ENCODE measurements at regions not wholly inside any gene's neighbourhood (a gene's known extent, or its start where the extent isn't known, plus 50 kb on each side); places are given as distances from the start of the nearest gene placed in this dataset.

DNA sequence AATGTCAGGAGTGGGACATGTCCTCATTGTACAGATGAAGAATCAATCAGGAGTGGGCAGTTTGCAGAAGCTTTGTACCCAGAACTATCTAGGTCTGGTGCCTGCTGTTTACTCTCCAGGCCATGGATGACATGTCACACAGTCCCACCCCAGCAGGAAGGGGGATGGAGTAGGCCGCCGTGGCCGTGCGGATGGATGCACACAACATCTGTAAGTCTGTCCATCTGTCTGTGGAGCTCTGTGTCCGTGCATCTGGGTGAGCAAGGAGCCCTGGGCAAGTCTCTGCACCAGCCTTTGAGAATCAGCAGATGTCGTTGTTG, 311.5 kb upstream of the IRX4 start:
- H3K27me3 ChIP-seq (ENCODE audit: control insufficient read depth in 2 of 2, insufficient read depth in 2 of 2, low read length in 2 of 2), result no peaks in the 10 kb centered on the region

DNA sequence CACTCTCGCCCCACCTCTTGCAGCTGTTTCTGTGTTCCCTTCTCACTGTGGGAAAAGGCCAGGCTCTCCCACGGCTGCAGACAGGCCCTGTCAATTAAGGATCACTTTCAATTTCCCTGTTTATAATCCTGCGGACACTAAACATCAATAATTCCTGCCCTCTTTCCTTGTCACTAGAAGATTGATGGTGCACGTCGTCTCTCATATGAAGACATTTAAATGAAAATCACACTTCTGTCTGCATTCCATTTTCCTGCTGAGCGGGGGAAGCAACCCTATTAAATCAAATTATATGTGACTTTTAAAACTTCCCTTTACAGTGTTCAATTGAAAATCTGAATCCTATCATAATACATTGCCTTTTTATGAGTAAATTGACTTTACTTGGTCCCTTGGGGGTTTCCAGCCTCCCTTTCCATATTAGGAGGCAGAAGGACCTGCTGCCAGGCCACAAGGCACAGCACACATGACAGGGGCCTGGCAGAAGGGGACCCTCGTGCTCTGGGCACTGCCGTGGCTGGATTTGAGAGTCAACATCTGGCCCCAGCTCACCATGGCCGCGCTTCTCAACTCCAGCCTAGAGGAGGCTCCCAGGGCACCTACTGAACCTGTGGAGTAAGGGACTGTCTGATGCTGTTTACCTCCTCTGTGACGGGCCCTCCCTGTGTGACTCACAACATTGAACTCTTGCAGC, 311.0 kb upstream of the IRX4 start:
- peaks cover 0 to 2% of the 10 kb centered on the region in 2 donors for H3K9me3 ChIP-seq (ENCODE audit: control insufficient read depth in 2 of 2, low read length in 2 of 2)
- H3K9ac ChIP-seq (ENCODE audit: low read depth in 1 of 2, low read length in 2 of 2), result no peak overlapping the region
- no peaks in the 10 kb centered on the region for H3K36me3 ChIP-seq (ENCODE audit: control insufficient read depth in 2 of 2, insufficient read depth in 2 of 2, low read length in 2 of 2)
- H3K4me1 ChIP-seq (ENCODE audit: control insufficient read depth in 2 of 2, insufficient read depth in 2 of 2, low read length in 2 of 2), result no peaks in the 10 kb centered on the region
- H3K27ac ChIP-seq (ENCODE audit: low read depth in 2 of 2, low read length in 2 of 2), result no peak overlapping the region
- H3K4me3 ChIP-seq (ENCODE audit: low read length in 2 of 2), result no peak overlapping the region
- H3K27me3 ChIP-seq (ENCODE audit: control insufficient read depth in 2 of 2, insufficient read depth in 2 of 2, low read length in 2 of 2), result no peaks in the 10 kb centered on the region

More for the DNA sequence above, 311.5 kb upstream of the IRX4 start:
- no peak overlapping the region for H3K9ac ChIP-seq (ENCODE audit: low read depth in 1 of 2, low read length in 2 of 2)
- no peak overlapping the region for H3K27ac ChIP-seq (ENCODE audit: low read depth in 2 of 2, low read length in 2 of 2)
- H3K4me1 ChIP-seq (ENCODE audit: control insufficient read depth in 2 of 2, insufficient read depth in 2 of 2, low read length in 2 of 2), result no peaks in the 10 kb centered on the region
- no peaks in the 10 kb centered on the region for H3K36me3 ChIP-seq (ENCODE audit: control insufficient read depth in 2 of 2, insufficient read depth in 2 of 2, low read length in 2 of 2)
- H3K4me3 ChIP-seq (ENCODE audit: low read length in 2 of 2), result no peak overlapping the region
- H3K9me3 ChIP-seq (ENCODE audit: control insufficient read depth in 2 of 2, low read length in 2 of 2), result peaks cover 0 to 2% of the 10 kb centered on the region in 2 donors

DNA sequence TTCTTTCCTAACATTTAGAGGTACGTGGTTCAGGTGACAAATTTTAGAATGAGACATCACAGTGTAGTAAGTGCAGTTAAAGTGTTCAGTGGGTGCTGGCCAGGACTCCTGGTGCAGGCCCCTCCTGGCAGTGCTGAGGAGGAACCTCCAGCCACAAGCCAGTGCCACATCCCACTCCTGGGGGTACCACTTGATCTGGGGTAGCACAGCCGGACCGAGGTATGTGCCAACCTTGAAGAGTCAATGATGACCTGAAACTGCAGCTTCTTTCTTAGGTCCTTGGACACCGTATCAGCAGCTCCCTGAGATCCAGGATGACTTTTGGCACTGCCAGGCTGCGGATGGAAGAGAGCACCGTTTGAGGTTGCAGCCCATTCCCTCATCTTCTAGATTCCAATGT, 310.4 kb upstream of the IRX4 start:
- Histone ChIP-seq H3K9ac (ENCODE audit: low read depth in 1 of 2, low read length in 2 of 2) (no peak overlapping the region), H3K27ac (ENCODE audit: low read depth in 2 of 2, low read length in 2 of 2) (no peak overlapping the region), H3K9me3 (ENCODE audit: control insufficient read depth in 2 of 2, low read length in 2 of 2) (peaks cover 0 to 2% of the 10 kb centered on the region in 2 donors), H3K27me3 (ENCODE audit: control insufficient read depth in 2 of 2, insufficient read depth in 2 of 2, low read length in 2 of 2) (no peaks in the 10 kb centered on the region), H3K4me3 (ENCODE audit: low read length in 2 of 2) (no peak overlapping the region), H3K36me3 (ENCODE audit: control insufficient read depth in 2 of 2, insufficient read depth in 2 of 2, low read length in 2 of 2) (no peaks in the 10 kb centered on the region), H3K4me1 (ENCODE audit: control insufficient read depth in 2 of 2, insufficient read depth in 2 of 2, low read length in 2 of 2) (no peaks in the 10 kb centered on the region)

DNA sequence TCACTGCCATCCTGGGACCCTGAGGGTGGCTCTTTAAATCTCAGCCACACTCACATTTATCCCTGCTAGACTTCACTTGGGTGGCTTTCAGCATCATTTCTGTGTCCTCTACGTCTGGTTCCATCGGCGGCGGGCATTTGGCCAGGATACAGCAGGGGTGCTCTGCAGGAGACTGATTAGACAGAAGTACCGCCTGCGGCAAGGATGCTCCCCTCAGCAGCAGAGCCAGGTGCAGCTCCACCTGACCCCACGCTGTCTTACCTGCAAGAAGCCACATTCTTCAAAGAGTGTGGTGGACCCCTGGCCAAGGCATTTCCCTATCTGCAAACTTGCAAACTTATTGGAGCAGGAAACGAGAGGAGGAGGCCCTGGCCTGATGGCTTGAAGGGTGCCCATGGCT, 309.8 kb upstream of the IRX4 start:
- no peaks in the 10 kb centered on the region for H3K36me3 ChIP-seq (ENCODE audit: control insufficient read depth in 2 of 2, insufficient read depth in 2 of 2, low read length in 2 of 2)
- no peaks in the 10 kb centered on the region for H3K27me3 ChIP-seq (ENCODE audit: control insufficient read depth in 2 of 2, insufficient read depth in 2 of 2, low read length in 2 of 2)
- H3K9me3 ChIP-seq (ENCODE audit: control insufficient read depth in 2 of 2, low read length in 2 of 2), result peaks cover 0 to 2% of the 10 kb centered on the region in 2 donors
- no peak overlapping the region for H3K27ac ChIP-seq (ENCODE audit: low read depth in 2 of 2, low read length in 2 of 2)
- no peak overlapping the region for H3K4me3 ChIP-seq (ENCODE audit: low read length in 2 of 2)
- no peak overlapping the region for H3K9ac ChIP-seq (ENCODE audit: low read depth in 1 of 2, low read length in 2 of 2)
- H3K4me1 ChIP-seq (ENCODE audit: control insufficient read depth in 2 of 2, insufficient read depth in 2 of 2, low read length in 2 of 2), result no peaks in the 10 kb centered on the region

DNA sequence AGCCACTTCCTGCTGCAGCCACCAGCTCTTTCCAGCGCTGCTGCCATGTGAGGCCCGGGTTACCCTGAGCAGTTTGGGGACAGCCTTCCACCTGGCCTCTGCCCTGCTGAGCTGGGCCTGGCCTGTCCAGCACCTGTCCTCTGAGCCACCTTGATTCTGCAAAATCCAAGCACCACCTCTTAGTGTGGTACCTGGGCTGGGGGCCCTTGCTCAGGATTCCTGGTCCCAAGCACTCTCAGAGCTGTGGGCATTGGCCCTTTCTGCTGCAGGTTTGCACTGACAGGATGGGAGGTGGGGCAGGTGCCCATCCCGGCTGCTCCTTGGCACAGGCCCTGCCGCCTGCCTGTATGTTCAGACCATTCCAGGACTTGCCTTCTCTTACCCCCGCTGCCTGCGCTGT, 309.2 kb upstream of the IRX4 start:
- Histone ChIP-seq H3K9ac (ENCODE audit: low read depth in 1 of 2, low read length in 2 of 2) (no peak overlapping the region), H3K4me3 (ENCODE audit: low read length in 2 of 2) (no peak overlapping the region), H3K4me1 (ENCODE audit: control insufficient read depth in 2 of 2, insufficient read depth in 2 of 2, low read length in 2 of 2) (no peaks in the 10 kb centered on the region), H3K9me3 (ENCODE audit: control insufficient read depth in 2 of 2, low read length in 2 of 2) (peaks cover 0 to 2% of the 10 kb centered on the region in 2 donors), H3K36me3 (ENCODE audit: control insufficient read depth in 2 of 2, insufficient read depth in 2 of 2, low read length in 2 of 2) (no peaks in the 10 kb centered on the region), H3K27ac (ENCODE audit: low read depth in 2 of 2, low read length in 2 of 2) (no peak overlapping the region), H3K27me3 (ENCODE audit: control insufficient read depth in 2 of 2, insufficient read depth in 2 of 2, low read length in 2 of 2) (no peaks in the 10 kb centered on the region)

DNA sequence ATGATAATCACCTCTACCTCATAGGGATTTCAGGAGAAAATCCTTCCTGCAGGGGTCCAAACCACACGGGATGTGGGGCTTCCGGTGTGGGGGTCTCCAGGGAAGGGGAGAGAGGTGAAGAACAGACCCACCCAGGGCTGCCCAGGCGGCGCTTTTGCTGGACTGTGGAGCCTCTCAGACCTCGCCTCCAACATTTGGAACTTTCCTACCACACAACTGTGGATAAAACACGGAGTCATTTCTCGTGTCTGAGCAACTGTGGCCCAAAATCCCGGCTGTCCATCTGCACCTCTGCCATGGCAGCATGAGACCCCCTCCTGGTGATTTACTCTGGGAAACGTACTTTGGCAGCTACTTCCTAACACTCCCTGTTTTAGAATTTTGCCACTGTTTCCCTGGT, 307.8 kb upstream of the IRX4 start:
- no peaks in the 10 kb centered on the region for H3K27me3 ChIP-seq (ENCODE audit: control insufficient read depth in 2 of 2, insufficient read depth in 2 of 2, low read length in 2 of 2)
- no peak overlapping the region for H3K4me3 ChIP-seq (ENCODE audit: low read length in 2 of 2)
- no peaks in the 10 kb centered on the region for H3K4me1 ChIP-seq (ENCODE audit: control insufficient read depth in 2 of 2, insufficient read depth in 2 of 2, low read length in 2 of 2)
- H3K36me3 ChIP-seq (ENCODE audit: control insufficient read depth in 2 of 2, insufficient read depth in 2 of 2, low read length in 2 of 2), result no peaks in the 10 kb centered on the region
- no peak overlapping the region for H3K9ac ChIP-seq (ENCODE audit: low read depth in 1 of 2, low read length in 2 of 2)
- H3K27ac ChIP-seq (ENCODE audit: low read depth in 2 of 2, low read length in 2 of 2), result no peak overlapping the region
- peaks cover 0 to 2% of the 10 kb centered on the region in 2 donors for H3K9me3 ChIP-seq (ENCODE audit: control insufficient read depth in 2 of 2, low read length in 2 of 2)

DNA sequence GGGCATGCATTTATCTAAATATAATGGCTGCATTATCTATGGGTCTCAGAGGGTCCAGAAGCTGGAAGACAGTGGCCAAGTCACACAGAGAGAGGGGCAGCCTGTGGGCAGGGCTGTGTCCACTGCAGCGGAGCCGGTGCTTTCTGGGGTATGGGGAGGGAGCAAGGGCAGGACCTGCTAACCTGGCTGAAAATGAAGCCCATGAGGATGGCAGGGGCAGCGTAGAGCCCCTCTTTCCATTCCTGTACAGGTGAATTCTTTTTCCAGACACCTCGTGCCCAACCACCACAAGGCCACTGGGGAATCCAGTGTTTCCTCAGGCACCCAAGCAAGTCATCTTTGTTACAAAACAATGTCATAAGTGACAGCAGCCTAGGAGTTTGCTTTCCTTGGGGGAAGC, 305.9 kb upstream of the IRX4 start:
- Histone ChIP-seq H3K36me3 (ENCODE audit: control insufficient read depth in 2 of 2, insufficient read depth in 2 of 2, low read length in 2 of 2) (no peaks in the 10 kb centered on the region), H3K9ac (ENCODE audit: low read depth in 1 of 2, low read length in 2 of 2) (no peak overlapping the region), H3K27ac (ENCODE audit: low read depth in 2 of 2, low read length in 2 of 2) (no peak overlapping the region), H3K27me3 (ENCODE audit: control insufficient read depth in 2 of 2, insufficient read depth in 2 of 2, low read length in 2 of 2) (no peaks in the 10 kb centered on the region), H3K4me3 (ENCODE audit: low read length in 2 of 2) (no peak overlapping the region), H3K4me1 (ENCODE audit: control insufficient read depth in 2 of 2, insufficient read depth in 2 of 2, low read length in 2 of 2) (no peaks in the 10 kb centered on the region), H3K9me3 (ENCODE audit: control insufficient read depth in 2 of 2, low read length in 2 of 2) (no peaks in the 10 kb centered on the region)

DNA sequence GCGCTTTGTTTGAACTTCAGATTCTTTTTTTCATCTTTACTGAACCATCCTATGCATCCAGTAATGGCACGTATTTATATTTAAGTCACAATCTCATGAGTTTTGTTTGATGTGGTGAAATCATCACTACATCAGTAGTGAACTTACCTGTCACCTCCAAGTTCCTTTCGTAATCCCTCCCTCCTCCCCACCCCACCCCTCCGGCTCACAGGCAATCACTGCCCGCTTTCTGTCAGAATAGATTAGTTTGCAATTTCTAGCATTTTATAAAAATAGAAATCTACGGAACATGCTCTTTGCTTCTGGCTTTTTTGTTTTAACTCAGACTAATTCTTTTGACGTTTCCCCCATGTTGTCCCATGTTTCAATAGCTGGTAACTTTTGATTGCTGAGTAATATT, 305.4 kb upstream of the IRX4 start:
- Histone ChIP-seq H3K4me1 (ENCODE audit: control insufficient read depth in 2 of 2, insufficient read depth in 2 of 2, low read length in 2 of 2) (no peaks in the 10 kb centered on the region), H3K27ac (ENCODE audit: low read depth in 2 of 2, low read length in 2 of 2) (no peak overlapping the region), H3K27me3 (ENCODE audit: control insufficient read depth in 2 of 2, insufficient read depth in 2 of 2, low read length in 2 of 2) (no peaks in the 10 kb centered on the region), H3K9ac (ENCODE audit: low read depth in 1 of 2, low read length in 2 of 2) (no peak overlapping the region), H3K36me3 (ENCODE audit: control insufficient read depth in 2 of 2, insufficient read depth in 2 of 2, low read length in 2 of 2) (no peaks in the 10 kb centered on the region), H3K9me3 (ENCODE audit: control insufficient read depth in 2 of 2, low read length in 2 of 2) (no peaks in the 10 kb centered on the region), H3K4me3 (ENCODE audit: low read length in 2 of 2) (no peak overlapping the region)

DNA sequence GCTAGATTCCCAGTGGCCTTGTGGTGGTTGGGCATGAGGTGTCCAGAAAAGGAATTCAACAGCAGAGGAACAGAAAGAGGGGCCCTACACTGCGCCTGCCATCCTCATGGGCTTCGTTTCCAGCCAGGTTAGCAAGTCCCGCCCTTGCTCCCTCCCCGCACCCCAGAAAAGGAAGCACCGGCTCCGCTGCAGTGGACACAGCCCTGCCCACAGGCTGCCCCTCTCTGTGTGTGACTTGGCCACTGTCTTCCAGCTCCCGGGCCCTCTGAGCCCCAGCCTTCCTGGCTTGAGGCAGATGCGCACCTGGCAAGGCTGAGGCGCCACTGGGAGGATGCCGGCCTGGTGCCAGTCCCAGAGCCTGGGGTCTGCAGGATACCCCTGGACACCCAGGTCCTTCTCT, 305.0 kb upstream of the IRX4 start:
- no peaks in the 10 kb centered on the region for H3K9me3 ChIP-seq (ENCODE audit: control insufficient read depth in 2 of 2, low read length in 2 of 2)
- no peak overlapping the region for H3K4me3 ChIP-seq (ENCODE audit: low read length in 2 of 2)
- no peaks in the 10 kb centered on the region for H3K27me3 ChIP-seq (ENCODE audit: control insufficient read depth in 2 of 2, insufficient read depth in 2 of 2, low read length in 2 of 2)

DNA sequence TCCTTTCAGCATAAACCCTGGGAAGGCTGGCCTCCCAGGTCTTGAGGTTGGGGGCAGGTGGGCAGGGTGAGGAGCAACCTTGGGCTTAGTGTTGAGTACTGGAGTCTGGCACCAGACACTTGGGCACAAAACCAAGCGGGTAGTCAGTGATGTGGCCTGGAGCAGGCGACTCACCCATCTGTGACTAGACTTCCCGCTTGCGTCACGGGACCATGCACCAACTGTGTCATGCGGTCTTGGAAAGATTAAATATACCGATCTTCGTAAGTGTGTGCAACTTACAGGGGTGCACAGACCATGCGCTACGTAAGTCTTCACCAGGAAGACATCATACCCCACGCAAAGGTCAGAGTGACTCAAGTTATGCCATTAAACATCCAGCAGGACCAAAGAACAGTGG, 304.4 kb upstream of the IRX4 start:
- no peaks in the 10 kb centered on the region for H3K4me1 ChIP-seq (ENCODE audit: control insufficient read depth in 2 of 2, insufficient read depth in 2 of 2, low read length in 2 of 2)
- no peak overlapping the region for H3K27ac ChIP-seq (ENCODE audit: low read depth in 2 of 2, low read length in 2 of 2)
- no peak overlapping the region for H3K4me3 ChIP-seq (ENCODE audit: low read length in 2 of 2)
- H3K27me3 ChIP-seq (ENCODE audit: control insufficient read depth in 2 of 2, insufficient read depth in 2 of 2, low read length in 2 of 2), result no peaks in the 10 kb centered on the region
- H3K9ac ChIP-seq (ENCODE audit: low read depth in 1 of 2, low read length in 2 of 2), result no peak overlapping the region
- no peaks in the 10 kb centered on the region for H3K9me3 ChIP-seq (ENCODE audit: control insufficient read depth in 2 of 2, low read length in 2 of 2)
- no peaks in the 10 kb centered on the region for H3K36me3 ChIP-seq (ENCODE audit: control insufficient read depth in 2 of 2, insufficient read depth in 2 of 2, low read length in 2 of 2)

More for the DNA sequence above, 305.0 kb upstream of the IRX4 start:
- H3K4me1 ChIP-seq (ENCODE audit: control insufficient read depth in 2 of 2, insufficient read depth in 2 of 2, low read length in 2 of 2), result no peaks in the 10 kb centered on the region
- no peak overlapping the region for H3K27ac ChIP-seq (ENCODE audit: low read depth in 2 of 2, low read length in 2 of 2)
- no peak overlapping the region for H3K9ac ChIP-seq (ENCODE audit: low read depth in 1 of 2, low read length in 2 of 2)
- no peaks in the 10 kb centered on the region for H3K36me3 ChIP-seq (ENCODE audit: control insufficient read depth in 2 of 2, insufficient read depth in 2 of 2, low read length in 2 of 2)

Measured in mucosa of rectum (tissue), 2 donors.